ENCODE measurements at regions not wholly inside any gene's neighbourhood (a gene's known extent, or its start where the extent isn't known, plus 50 kb on each side); places are given as distances from the start of the nearest gene placed in this dataset.

GRCh38 chr2:217413193-217413592 is 553.3 kb upstream of the TNP1 start:
- H3K79me2 ChIP-seq (ENCODE audit: low read depth): no peaks in the 10 kb centered on the region
- intact Hi-C loops (cut with micrococcal nuclease; ENCODE audit: unreplicated experiment): no loop called here
- H3K36me3 ChIP-seq (ENCODE audit: low read depth): no peaks in the 10 kb centered on the region
- no peaks in the 10 kb centered on the region for H3K4me1 ChIP-seq (replicated peaks; ENCODE audit: insufficient read depth)
- no peak overlapping the region for H3K27ac ChIP-seq
- H3K9me3 ChIP-seq (ENCODE audit: insufficient read depth, low read depth): no peaks in the 10 kb centered on the region
- DNase-seq: no peak
- no peak overlapping the region for H3K4me2 ChIP-seq
- ChIA-PET CTCF (no interaction called here), POLR2A (ENCODE audit: unreplicated experiment) (no interaction called here)
- no peaks in the 10 kb centered on the region for H3K9me2 ChIP-seq (ENCODE audit: insufficient read depth)
- no peak overlapping the region for H3K4me3 ChIP-seq
- no peaks in the 10 kb centered on the region for H4K20me1 ChIP-seq (ENCODE audit: insufficient read depth)
- no peaks in the 10 kb centered on the region for H3K27me3 ChIP-seq (ENCODE audit: insufficient read depth, low read depth)
- H2AFZ ChIP-seq: no peak overlapping the region; the same call in 1 of the 2 replicates
- TF ChIP-seq, protein P1, sequence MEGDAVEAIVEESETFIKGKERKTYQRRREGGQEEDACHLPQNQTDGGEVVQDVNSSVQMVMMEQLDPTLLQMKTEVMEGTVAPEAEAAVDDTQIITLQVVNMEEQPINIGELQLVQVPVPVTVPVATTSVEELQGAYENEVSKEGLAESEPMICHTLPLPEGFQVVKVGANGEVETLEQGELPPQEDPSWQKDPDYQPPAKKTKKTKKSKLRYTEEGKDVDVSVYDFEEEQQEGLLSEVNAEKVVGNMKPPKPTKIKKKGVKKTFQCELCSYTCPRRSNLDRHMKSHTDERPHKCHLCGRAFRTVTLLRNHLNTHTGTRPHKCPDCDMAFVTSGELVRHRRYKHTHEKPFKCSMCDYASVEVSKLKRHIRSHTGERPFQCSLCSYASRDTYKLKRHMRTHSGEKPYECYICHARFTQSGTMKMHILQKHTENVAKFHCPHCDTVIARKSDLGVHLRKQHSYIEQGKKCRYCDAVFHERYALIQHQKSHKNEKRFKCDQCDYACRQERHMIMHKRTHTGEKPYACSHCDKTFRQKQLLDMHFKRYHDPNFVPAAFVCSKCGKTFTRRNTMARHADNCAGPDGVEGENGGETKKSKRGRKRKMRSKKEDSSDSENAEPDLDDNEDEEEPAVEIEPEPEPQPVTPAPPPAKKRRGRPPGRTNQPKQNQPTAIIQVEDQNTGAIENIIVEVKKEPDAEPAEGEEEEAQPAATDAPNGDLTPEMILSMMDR (conservative IDR thresholded peaks at IDR 0.05): no peak
- no peak for TF ChIP-seq EZH2 (IDR thresholded peaks at IDR 0.05; ENCODE audit: low read depth)
- H3F3A ChIP-seq (ENCODE audit: insufficient read depth, low read depth): no peaks in the 10 kb centered on the region
- no TSS peak for BruUV-seq (replicated peaks)

GRCh38 chr2:217412721-217413120 is 552.9 kb upstream of the TNP1 start:
- TF ChIP-seq EZH2 (IDR thresholded peaks at IDR 0.05; ENCODE audit: low read depth): no peak
- TF ChIP-seq, protein P1 (conservative IDR thresholded peaks at IDR 0.05): no peak
- CTCF ChIA-PET: no interaction called here
- no peaks in the 10 kb centered on the region for H3K4me1 ChIP-seq (replicated peaks; ENCODE audit: insufficient read depth)
- no peaks in the 10 kb centered on the region for H3K9me3 ChIP-seq (ENCODE audit: insufficient read depth, low read depth)
- no peaks in the 10 kb centered on the region for H3K27me3 ChIP-seq (ENCODE audit: insufficient read depth, low read depth)
- H3K4me2 ChIP-seq: no peak overlapping the region
- H2AFZ ChIP-seq: no peak overlapping the region
- H3F3A ChIP-seq (ENCODE audit: insufficient read depth, low read depth): no peaks in the 10 kb centered on the region
- intact Hi-C loops (cut with micrococcal nuclease; ENCODE audit: unreplicated experiment): no loop called here
- H3K36me3 ChIP-seq (ENCODE audit: low read depth): no peaks in the 10 kb centered on the region
- POLR2A ChIA-PET (ENCODE audit: unreplicated experiment): no interaction called here
- H3K9me2 ChIP-seq (ENCODE audit: insufficient read depth): no peaks in the 10 kb centered on the region
- no TSS peak for BruUV-seq (replicated peaks)
- no peak overlapping the region for H3K4me3 ChIP-seq
- DNase-seq: no peak
- H3K79me2 ChIP-seq (ENCODE audit: low read depth): no peaks in the 10 kb centered on the region
- H4K20me1 ChIP-seq (ENCODE audit: insufficient read depth): no peaks in the 10 kb centered on the region
- no peak overlapping the region for H3K27ac ChIP-seq

DNA sequence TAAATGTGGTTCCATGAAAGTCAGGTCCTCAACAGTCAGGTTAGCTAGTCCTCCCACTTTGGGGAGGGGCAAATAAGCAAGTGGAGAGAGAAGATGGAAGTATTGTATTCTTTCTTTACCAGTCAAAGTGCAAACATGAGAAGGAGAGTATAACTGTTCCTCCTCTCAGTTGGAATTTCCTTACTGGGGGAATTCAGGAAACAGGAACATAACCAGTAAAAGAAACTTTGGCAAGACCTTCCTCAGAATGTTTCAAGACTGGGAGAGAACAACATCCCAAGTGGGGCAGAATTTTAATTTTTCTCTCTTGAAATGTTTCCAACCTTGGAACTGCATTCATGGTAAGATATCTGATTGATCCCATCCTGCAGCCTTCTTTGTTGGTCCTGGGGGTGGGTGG is 552.4 kb upstream of the TNP1 start:
- TF ChIP-seq, protein P1 (conservative IDR thresholded peaks at IDR 0.05): no peak
- TF ChIP-seq EZH2 (IDR thresholded peaks at IDR 0.05; ENCODE audit: low read depth): no peak
- H3K27me3 ChIP-seq (ENCODE audit: insufficient read depth, low read depth): no peaks in the 10 kb centered on the region
- DNase-seq: no peak
- no peak overlapping the region for H3K4me2 ChIP-seq
- intact Hi-C loops (cut with micrococcal nuclease; ENCODE audit: unreplicated experiment): no loop called here
- H3K79me2 ChIP-seq (ENCODE audit: low read depth): no peaks in the 10 kb centered on the region
- no peaks in the 10 kb centered on the region for H3K4me1 ChIP-seq (replicated peaks; ENCODE audit: insufficient read depth)
- no TSS peak for BruUV-seq (replicated peaks)
- H3F3A ChIP-seq (ENCODE audit: insufficient read depth, low read depth): no peaks in the 10 kb centered on the region
- CTCF ChIA-PET: no interaction called here
- H3K9me3 ChIP-seq (ENCODE audit: insufficient read depth, low read depth): no peaks in the 10 kb centered on the region
- no peak overlapping the region for H3K4me3 ChIP-seq
- H3K9me2 ChIP-seq (ENCODE audit: insufficient read depth): no peaks in the 10 kb centered on the region
- H3K27ac ChIP-seq: no peak overlapping the region
- no peak overlapping the region for H2AFZ ChIP-seq
- POLR2A ChIA-PET (ENCODE audit: unreplicated experiment): no interaction called here
- no peaks in the 10 kb centered on the region for H3K36me3 ChIP-seq (ENCODE audit: low read depth)
- H4K20me1 ChIP-seq (ENCODE audit: insufficient read depth): no peaks in the 10 kb centered on the region

All from PC-9 (cell line).